OCI-LY7 (cell line): ENCODE measurements at regions not wholly inside any gene's neighbourhood (a gene's known extent, or its start where the extent isn't known, plus 50 kb on each side); places are given as distances from the start of the nearest gene placed in this dataset.

Experiments
- EZH2phosphoT487 ChIP-seq: fragments of 200-600 bp; sonication (generic); IDR thresholded peaks from 2 replicates; pipeline ENCODE4 v1.6.1; 2018; ENCODE audit warnings: low read depth, borderline replicate concordance, mild to moderate bottlenecking, mixed run types, antibody characterized with exemption, low read length, moderate library complexity, mixed read lengths
- TF ChIP-seq, protein P1 (sequence below): fragments of 200-600 bp; sonication (generic); conservative IDR thresholded peaks from 2 replicates; pipeline ENCODE4 v1.5.1; 2014; ENCODE audit warnings: mild to moderate bottlenecking, antibody characterized with exemption, low read length, moderate library complexity, mixed read lengths

- TF ChIP-seq, protein P1, sequence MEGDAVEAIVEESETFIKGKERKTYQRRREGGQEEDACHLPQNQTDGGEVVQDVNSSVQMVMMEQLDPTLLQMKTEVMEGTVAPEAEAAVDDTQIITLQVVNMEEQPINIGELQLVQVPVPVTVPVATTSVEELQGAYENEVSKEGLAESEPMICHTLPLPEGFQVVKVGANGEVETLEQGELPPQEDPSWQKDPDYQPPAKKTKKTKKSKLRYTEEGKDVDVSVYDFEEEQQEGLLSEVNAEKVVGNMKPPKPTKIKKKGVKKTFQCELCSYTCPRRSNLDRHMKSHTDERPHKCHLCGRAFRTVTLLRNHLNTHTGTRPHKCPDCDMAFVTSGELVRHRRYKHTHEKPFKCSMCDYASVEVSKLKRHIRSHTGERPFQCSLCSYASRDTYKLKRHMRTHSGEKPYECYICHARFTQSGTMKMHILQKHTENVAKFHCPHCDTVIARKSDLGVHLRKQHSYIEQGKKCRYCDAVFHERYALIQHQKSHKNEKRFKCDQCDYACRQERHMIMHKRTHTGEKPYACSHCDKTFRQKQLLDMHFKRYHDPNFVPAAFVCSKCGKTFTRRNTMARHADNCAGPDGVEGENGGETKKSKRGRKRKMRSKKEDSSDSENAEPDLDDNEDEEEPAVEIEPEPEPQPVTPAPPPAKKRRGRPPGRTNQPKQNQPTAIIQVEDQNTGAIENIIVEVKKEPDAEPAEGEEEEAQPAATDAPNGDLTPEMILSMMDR = no peak
- no peak for TF ChIP-seq EZH2phosphoT487
These were observed 95.6 kb upstream of the MYO16 start for GRCh38 chr13:108533842-108534241.
